GM19395 (cell line): ENCODE measurements at regions not wholly inside any gene's neighbourhood (a gene's known extent, or its start where the extent isn't known, plus 50 kb on each side); places are given as distances from the start of the nearest gene placed in this dataset.
"Not testable (repeated sequence)": the region's sequence is repeated elsewhere in the genome, so short reads cannot be mapped to it uniquely, and the experiment has no call there.

Source experiments
- ATAC-seq: cut with Tn5 transposase; IDR thresholded peaks from one replicate; pipeline ENCODE4 v1.9.1; 2021; ENCODE audit warnings: mild to moderate bottlenecking, moderate library complexity; ENCODE audit not compliant: unreplicated experiment

GRCh38 chr1:14421977-14422609 is 176.4 kb upstream of the KAZN start:
- no peak for ATAC-seq

- no peak for ATAC-seq
Observed at GRCh38 chr1:14424325-14425002, 174.0 kb upstream of the KAZN start.

DNA sequence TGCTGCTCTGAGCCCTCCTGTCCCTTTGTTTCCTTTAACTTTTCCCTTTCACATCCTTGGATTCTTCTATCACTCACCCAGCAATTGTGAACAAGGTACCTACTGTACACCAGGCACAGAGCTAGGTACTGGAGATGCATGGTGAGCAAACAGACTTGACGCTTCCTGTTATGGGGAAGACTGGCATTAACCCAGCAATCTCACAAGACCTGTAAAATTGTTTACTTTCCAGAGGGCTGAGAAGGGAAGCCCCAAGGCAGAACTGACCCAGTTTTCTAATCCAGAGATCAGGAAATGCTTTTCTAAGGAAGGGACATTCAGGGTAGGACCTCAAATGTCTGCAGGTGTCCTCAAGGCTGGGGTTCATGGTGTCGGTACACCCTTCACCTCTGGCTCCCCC is 171.6 kb upstream of the KAZN start:
- ATAC-seq = no peak

- ATAC-seq = no peak
Observed at GRCh38 chr1:14429577-14429976, 168.9 kb upstream of the KAZN start.

- not testable (repeated sequence) for ATAC-seq
Observed at GRCh38 chr1:14432728-14433127, 165.8 kb upstream of the KAZN start.

- no peak for ATAC-seq
Observed at GRCh38 chr1:14435368-14436023, 163.0 kb upstream of the KAZN start.

DNA sequence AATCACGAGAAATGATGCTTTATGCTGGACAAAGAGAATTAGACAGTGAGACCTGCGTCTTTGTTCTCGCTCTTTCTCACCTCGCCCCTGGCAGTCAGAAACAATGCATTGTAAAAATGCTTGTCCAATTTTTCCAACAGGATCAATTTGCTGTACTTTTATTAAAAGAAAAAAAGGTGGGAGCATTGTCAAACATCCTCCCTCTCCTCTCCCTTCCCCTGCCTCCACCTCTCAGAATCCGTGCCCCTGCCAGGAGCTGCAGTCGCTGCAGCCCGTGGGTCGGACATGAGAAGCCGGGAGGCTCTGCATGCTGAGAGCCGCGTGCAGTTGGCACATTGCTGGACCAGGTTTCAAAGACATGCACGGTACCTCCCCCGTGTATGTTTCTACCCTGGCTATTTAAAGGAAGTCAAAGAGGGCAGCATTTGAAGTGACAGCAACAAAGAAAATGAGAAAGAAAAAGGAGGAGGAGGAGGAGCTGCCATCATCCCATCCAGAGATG is 161.0 kb upstream of the KAZN start:
- ATAC-seq = no peak

GRCh38 chr1:14438127-14438769 is 160.2 kb upstream of the KAZN start:
- no peak for ATAC-seq

DNA sequence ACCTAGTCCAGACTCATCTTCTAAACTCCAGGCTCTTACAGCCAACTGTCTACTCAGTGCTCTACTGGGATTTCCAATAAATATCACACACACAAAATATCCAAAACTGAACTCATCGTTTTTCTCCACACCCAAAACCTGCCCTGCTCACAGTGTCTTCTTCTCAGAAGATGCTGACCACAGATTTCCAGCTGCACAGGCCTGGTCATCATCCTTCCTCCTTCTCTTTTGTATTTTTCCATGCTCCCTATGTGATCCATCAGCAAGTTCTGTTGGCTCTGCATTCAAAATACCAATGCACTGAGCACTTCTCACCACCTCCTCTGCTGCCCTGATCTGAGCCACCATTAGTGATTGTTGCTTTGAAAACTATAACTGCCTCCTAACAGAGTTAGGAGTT is 159.5 kb upstream of the KAZN start:
- ATAC-seq = no peak

DNA sequence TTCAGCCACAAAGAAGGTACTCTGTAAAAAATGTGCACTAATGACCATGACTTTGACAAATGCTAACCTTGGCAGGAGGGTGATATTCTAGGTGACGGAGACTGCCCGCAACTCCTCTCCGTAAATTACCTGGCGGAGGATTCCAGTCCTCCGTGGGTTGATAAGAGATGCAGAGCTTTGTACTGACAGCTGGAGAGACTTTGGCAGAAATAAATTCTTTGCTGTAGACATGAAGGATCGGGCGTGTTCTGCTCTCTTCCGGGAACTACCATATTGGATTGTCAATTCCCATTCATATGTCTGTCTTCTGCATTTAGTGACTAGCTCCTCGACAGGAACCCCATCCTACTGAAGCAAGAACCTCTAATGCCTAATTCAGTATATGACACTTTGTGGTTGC is 158.3 kb upstream of the KAZN start:
- no peak for ATAC-seq

DNA sequence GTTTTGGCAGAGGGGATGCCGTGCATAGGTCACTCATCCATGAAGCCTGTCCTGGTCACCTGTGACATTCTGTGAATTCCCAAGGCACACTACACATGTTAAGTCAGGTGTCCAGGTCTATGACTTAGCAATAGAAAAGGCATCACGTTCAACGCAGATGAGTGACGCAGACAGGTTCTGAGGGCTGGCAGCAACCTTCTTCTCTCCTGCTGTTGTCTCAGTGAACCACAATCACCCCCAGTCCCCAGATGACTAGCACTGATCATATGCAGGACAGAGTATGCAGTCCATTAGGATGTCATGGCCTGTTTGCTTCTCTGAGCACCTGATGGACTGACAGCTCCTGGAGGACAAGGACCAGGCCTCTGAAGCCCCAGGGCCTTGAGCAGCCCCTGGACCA is 157.8 kb upstream of the KAZN start:
- ATAC-seq = no peak

- no peak for ATAC-seq
Observed at GRCh38 chr1:14441302-14441741, 157.2 kb upstream of the KAZN start.

- ATAC-seq = no peak
Observed at GRCh38 chr1:14442669-14443068, 155.8 kb upstream of the KAZN start.

- no peak for ATAC-seq
Observed at GRCh38 chr1:14443164-14443787, 155.2 kb upstream of the KAZN start.

DNA sequence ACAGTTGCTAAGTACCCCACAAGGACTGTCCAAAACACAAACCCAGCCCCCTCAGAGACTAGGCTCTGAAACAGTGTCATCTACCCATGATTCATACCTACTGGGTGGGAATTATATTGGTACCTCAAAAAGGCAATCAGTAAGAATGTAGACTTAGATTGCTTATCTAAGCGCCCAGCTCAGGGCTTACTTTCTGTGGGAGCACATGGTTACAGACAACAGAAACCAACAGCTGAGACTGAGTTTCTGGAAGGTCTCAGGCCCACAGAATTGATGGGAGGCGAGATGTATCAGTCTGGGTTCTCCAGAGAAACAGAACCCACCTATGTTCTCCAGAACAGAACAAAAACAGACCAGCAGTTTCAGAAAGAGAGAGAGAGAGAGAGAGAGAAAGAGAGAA is 147.3 kb upstream of the KAZN start:
- ATAC-seq = no peak

DNA sequence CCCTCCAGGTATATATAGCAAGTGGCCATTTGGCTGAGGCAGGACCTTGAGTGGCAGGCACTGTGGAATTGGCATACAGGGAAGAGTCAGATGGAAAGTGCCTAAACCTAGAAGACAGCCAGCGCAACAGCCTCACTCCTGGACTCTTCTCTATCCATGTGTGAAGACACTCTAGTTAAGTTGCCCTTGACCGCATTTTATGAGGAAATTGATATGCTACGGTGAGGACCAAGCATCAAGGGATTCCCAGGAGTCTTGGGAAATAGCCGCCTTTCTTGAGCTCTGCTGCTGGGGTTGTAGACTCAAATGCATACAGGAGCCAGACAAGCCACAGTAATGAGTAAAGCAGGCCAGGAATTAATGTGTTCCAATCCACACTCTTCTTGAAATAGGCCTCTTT is 145.9 kb upstream of the KAZN start:
- no peak for ATAC-seq

GRCh38 chr1:14460173-14460572 is 138.3 kb upstream of the KAZN start:
- no peak for ATAC-seq

DNA sequence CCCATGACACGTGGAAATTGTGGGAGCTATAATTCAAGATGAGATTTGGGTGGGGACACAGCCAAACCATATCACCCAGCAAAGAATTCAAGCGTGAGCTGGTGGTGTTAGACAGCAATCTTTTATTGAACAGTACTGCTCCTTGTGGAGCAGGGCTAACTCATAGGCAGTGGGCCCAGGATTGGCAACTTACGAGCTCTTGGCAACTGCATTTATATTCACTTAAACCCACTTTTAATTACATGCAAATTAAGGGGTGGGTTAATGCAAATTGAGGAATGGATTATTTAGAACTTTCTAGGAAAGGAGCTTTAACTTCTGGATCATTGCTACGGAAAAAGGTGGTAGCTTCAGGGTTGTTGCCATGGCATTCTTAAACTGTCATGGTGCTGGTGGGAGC is 135.6 kb upstream of the KAZN start:
- ATAC-seq = no peak

DNA sequence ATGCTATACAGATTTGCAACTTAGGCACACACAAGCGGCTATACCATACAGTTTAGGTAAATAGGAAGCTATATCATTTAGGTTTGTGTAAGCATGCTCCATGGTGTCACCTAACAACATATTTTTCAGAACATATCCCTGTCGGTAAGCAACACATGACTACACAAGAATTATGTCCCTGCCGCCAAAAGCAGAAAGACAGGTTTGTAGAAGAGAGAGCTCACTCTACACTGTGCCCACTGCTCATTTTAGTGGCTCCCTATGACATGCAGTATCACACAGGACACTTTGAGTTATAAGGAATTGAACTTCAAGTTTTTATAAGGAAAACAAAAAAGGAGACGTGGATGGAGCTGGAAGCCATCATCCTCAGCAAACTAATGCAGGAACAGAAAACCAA is 132.5 kb upstream of the KAZN start:
- no peak for ATAC-seq

- no peak for ATAC-seq
Observed at GRCh38 chr1:14467112-14467511, 131.4 kb upstream of the KAZN start.

GRCh38 chr1:14468751-14469150 is 129.7 kb upstream of the KAZN start:
- ATAC-seq = no peak
